HuH-7 (cell line): ENCODE measurements at regions not wholly inside any gene's neighbourhood (a gene's known extent, or its start where the extent isn't known, plus 50 kb on each side); places are given as distances from the start of the nearest gene placed in this dataset.
A peak's percentile ranks its signal among the peaks of the same experiment; 100 is the strongest.

ENCODE experiments used
- DNase-seq: peaks from one replicate; pipeline ENCODE4 v3.0.0; 2011; ENCODE audit warnings: low spot score

- DNase-seq, result no peak
Observed at GRCh38 chr2:23200068-23200786, 184.8 kb upstream of the KLHL29 start.

- DNase-seq, result no peak
Observed at GRCh38 chr2:23200787-23201114, 184.2 kb upstream of the KLHL29 start.

GRCh38 chr2:23203383-23203782 is 181.6 kb upstream of the KLHL29 start:
- no peak for DNase-seq

- DNase-seq, result no peak
Observed at GRCh38 chr2:23204685-23205242, 180.2 kb upstream of the KLHL29 start.

GRCh38 chr2:23206650-23207049 is 178.3 kb upstream of the KLHL29 start:
- DNase-seq, result no peak

- no peak for DNase-seq
Observed at GRCh38 chr2:23207871-23208270, 177.1 kb upstream of the KLHL29 start.

- DNase-seq, result no peak
Observed at GRCh38 chr2:23208339-23208738, 176.6 kb upstream of the KLHL29 start.

- DNase-seq, result no peak
Observed at GRCh38 chr2:23209059-23209458, 175.9 kb upstream of the KLHL29 start.

- no peak for DNase-seq
Observed at GRCh38 chr2:23211987-23212583, 172.9 kb upstream of the KLHL29 start.

GRCh38 chr2:23213196-23213595 is 171.8 kb upstream of the KLHL29 start:
- DNase-seq, result no peak

GRCh38 chr2:23215016-23215415 is 170.0 kb upstream of the KLHL29 start:
- DNase-seq, result no peak

- DNase-seq, result no peak
Observed at GRCh38 chr2:23219666-23220065, 165.3 kb upstream of the KLHL29 start.

GRCh38 chr2:23220513-23221094 is 164.4 kb upstream of the KLHL29 start:
- no peak for DNase-seq

- DNase-seq, result no peak
Observed at GRCh38 chr2:23221236-23221635, 163.7 kb upstream of the KLHL29 start.

- DNase-seq, result no peak
Observed at GRCh38 chr2:23221901-23222300, 163.1 kb upstream of the KLHL29 start.

GRCh38 chr2:23230885-23231284 is 154.1 kb upstream of the KLHL29 start:
- DNase-seq, result peak; percentile 33

GRCh38 chr2:23231865-23232264 is 153.1 kb upstream of the KLHL29 start:
- no peak for DNase-seq

- DNase-seq, result no peak
Observed at GRCh38 chr2:23235292-23235691, 149.7 kb upstream of the KLHL29 start.

- no peak for DNase-seq
Observed at GRCh38 chr2:23235736-23236135, 149.2 kb upstream of the KLHL29 start.

GRCh38 chr2:23237147-23237546 is 147.8 kb upstream of the KLHL29 start:
- no peak for DNase-seq

- no peak for DNase-seq
Observed at GRCh38 chr2:23238011-23238657, 146.8 kb upstream of the KLHL29 start.

- no peak for DNase-seq
Observed at GRCh38 chr2:23239374-23239773, 145.6 kb upstream of the KLHL29 start.

GRCh38 chr2:23241121-23241520 is 143.9 kb upstream of the KLHL29 start:
- no peak for DNase-seq
